Renal cortex interstitium (tissue), 11 donors: ENCODE measurements at regions not wholly inside any gene's neighbourhood (a gene's known extent, or its start where the extent isn't known, plus 50 kb on each side); places are given as distances from the start of the nearest gene placed in this dataset.
"Not testable (repeated sequence)": the region's sequence is repeated elsewhere in the genome, so short reads cannot be mapped to it uniquely, and the experiment has no call there.

Source experiments
- DNase-seq, 11 donors: peaks; one replicate each; pipeline ENCODE4 v3.0.0-alpha.2; 2013; ENCODE audit warnings: low read depth in 9 of 11, low spot score in 4 of 11; ENCODE audit errors: extremely low read depth in 1 of 11

DNA sequence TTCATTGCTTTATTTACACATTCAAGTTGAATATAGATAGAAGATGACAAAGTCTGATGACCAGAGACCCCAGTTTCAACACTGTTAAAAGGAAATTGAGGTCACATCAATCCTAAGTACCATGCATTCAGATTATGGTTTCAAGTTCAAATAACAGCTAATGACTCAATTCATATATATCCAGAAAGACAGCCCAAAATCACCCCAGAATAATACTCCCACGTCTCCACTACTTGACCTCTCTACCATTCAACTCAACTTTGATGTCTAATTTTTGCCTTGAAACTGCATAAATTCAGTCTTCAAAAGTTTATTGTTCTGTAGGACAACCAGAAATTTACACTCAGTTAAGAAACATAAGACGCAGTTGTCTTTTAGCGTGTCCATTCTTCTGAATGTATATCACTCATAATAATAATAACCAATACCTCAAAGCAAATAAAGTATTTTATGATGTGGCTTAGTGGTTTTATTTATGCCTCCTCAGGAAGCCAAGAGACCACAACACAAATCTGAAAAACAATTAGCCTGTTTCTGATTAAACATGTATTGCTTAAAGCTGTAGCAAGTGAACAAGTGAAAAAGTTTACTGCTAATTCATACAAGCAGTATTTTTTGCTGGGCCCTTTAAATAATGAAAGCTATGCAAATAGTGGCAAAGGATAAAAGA lies 569.0 kb downstream of the LTN1 start:
- DNase-seq, result no peak

DNA sequence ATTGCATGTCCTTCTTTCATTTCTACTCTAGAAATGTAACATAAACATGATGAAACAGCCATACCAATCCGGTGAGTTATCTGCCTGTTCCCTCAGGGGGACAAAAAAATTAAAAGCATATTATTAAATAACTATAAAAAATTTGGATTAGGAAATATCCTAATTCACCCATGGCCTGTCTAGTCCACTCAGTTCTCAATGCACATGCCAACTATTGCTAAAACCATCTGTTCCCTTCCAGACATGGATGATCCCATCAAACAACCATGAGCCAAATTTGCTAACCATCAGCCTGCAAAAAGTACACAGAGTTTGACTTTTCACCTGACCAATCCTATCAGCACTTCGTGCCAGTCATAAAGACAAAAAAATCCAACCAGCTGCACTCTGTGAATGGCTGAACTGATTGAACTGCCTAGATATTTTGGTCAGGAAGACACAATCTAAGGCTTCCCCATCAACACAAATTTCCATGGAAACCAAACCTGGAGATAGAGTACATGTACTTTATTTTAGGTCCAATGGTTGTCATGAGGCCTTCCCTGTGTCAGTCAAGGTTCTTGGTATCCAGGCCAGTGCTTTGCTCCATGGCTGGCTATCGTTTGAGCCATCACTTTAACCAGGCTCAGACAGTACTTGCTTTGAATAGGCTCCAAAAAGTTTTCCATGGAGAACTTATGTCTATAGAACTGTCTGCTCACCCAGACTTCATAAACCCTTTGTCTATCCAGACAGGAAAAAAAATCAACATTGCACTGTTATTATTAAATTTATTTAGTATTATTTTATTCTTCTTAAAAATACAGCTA lies 570.8 kb downstream of the LTN1 start:
- no peak for DNase-seq

DNA sequence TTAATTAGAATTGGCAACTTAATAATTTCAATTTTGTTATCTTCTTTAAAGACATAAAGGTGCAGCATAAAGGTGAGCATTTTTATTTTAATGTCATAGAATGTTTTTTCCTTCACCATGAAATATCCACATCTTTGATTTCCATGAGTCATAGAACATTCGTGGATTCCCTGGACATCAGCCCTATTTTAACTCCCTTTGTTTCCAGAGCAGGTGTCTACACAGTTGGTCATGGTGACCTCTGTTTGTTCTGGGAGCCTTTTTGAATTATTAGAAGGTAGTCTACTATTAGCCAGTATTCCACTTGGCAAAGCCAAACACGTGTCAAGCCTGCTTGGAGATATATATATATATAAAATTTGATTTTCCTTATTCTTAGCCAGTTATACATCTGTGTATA lies 572.9 kb downstream of the LTN1 start:
- DNase-seq, result no peak

DNA sequence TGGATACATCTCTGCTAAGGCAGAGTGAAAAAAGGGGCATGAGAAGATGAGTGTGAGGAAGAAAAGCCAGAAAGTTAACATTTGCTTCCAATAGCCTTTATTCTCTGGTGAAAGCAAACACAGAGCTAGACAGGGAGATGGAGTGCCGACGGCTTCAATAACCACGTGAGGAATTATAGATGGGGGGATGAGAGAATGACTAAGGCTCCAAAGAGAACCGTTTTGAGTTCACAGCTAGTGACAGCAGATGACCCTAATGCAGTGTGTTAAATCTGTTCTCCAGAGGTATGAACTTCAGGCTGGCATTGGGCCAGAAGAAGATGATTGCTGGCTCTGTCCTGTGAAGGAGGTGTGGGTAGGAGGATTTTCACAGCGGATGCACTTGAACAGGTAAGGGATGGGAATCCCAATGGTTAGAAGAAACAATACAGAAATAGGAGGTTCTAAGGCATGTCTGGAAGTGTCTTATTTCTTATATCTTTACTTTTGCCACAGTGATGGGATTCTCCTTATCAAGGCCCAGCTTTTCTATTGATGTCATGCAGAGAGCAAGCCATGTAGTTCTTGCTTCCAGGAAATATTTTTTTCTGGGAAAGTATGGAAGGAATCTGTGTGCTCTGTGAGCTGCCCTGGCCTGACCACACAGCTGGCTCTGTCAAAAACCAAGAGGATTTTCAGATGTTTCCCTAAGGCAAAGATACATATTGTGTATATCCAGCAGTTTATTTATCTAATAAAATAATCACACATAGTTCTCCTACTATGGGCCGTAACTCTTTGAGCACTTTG lies 573.8 kb downstream of the LTN1 start:
- peak in 2 of 11 donors; percentile 27 to 46 for DNase-seq

DNA sequence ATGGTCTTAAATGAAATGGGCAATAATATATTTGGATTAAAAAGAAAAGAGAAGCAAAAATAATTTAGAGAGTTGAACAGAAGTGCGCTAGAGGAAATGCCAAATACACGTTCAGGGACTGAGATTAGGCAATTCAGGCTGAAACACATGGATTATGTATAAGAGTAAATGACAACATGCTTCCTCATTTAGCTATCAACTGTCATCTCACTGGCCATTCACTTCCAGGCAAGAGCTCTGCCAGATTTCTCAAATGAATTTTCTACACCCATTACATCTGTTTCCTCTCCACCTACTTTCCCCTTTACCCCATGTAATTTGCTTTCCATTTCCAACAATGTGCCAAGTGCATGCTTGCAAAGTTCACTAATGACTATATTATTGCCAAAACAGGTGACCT lies 582.4 kb downstream of the LTN1 start:
- no peak for DNase-seq

DNA sequence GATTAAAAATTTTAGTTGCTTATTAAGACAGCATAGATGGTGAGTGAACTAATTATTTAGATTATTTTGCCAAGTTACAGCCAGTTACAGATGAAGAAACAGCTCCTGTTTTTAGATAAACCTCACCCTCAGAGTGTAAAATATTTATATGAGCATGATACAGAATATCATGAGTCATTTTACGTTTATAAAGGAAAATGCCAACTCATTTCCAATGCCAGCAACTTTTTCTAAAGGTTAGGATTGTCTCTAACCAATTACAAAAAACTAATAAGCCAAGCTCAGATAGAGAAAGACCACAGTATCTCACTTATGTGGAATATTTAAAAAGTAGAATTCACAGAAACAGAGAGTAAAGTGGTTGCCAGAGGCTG lies 590.1 kb downstream of the LTN1 start:
- no peak for DNase-seq

DNA sequence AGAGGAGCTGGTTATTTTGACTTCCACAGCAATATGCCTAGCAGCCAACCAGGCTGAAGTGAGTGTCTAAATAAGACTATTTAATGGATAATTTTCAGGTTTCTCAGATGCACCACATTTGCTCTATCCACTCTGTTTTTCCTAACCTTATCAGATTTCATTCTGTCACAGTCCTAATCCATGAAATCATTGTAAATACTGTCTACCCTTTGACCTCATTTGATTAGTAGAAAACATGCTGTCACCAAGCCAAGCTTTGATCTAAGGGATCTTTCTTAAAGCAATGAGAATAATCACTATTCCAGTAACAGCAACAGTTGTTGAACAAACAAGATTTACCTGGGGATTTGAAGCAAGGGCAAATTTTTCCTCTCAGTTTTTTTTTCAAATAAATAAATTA lies 595.6 kb downstream of the LTN1 start:
- DNase-seq, result no peak

DNA sequence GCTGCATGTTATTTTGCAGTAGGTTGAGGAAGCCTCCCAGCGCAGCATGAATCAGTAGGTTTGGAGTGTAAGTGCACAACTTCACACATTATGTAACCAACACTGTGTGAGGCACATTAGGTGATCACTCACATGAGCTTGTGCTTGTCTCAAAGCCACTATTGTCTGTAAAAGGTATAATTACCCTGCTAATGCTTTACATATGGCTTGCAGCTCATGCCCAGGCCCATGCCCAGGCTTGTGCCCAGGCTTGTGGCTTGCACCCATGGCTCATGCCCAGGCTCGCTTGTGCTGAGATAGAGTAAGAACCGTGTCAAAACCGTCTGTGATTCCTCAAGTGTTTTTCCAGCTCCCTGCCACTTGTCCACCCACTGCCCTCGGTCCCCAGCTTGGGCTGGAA lies 596.3 kb downstream of the LTN1 start:
- DNase-seq, result no peak

DNA sequence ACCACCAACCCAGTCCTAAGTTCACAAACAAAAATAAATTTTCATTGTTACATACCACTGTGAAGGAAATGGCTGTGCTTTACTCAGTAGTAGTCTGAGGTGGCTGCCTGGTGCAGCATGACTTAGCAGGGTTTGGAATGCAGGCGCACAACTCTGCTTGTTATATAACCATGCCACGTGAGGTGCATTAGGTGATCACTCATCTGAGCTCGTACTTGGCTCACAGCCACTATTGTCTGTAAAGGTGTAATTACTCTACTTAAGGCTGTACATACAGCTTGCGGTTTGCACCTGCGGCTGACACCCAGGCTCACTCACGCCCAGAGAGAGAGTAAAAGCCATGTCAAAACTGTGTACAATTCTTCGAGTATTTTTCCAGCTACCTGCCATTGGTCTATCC lies 599.4 kb downstream of the LTN1 start:
- peak; percentile 18 to 84 (median 36) for DNase-seq

DNA sequence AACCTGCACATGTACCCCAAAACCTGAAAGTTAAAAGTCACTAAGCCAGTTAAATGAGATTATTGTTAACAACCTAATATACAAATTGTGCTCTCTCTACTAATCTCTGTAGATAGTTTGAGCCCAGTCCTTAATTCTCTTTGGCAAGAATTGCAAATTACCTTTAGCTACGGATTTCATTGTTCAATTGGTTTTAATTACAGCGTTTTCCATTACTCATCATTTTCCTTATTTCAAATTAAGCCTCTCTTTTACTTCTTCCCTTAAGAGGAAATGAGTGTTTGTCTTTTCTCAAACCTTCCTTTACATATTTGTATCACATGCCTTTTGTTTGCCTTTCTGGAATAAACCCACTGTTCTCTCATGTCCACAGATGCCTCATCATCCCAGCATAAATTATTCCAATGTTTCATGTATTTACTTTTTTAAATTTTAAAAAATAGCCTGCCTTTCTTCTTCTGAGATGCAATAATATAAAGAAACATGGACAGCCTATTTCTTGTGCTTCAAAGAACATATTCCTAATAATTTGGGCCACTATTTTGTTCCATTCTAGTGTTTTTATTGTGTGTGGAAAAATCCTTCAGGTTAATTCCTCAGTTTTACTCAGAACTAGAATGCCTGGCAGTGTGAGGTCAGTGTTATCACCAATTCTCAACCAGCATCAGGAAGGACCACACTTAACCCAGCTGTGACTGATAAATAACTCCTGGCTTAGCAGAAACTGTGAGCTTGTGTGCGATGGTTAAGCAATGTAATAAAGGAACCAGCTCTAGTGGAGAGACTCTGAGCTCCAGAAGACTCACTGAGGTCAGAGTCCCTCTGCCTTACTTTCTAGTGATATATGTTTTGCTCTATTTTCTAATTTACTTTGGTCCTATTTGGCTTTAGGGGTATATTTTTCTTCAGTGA lies 600.5 kb downstream of the LTN1 start:
- no peak for DNase-seq

DNA sequence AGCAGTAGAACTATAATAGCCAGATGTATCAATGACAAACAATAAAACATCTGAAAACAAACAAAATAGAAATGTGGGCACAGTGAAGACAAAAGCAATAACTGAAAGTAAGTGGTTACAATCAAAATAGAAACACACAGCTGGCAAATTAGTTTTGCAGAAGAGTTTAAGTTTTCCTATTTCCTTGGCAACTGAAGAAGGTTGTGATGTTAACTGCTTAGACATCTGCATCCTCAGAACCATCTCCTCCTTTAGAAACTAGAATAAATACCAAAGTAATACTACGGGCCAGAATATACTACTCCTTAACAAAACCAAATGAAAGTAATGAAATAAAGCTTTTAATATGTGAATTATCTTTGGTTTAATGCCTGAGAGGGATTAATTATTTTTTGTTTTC lies 605.5 kb downstream of the LTN1 start:
- DNase-seq, result no peak

DNA sequence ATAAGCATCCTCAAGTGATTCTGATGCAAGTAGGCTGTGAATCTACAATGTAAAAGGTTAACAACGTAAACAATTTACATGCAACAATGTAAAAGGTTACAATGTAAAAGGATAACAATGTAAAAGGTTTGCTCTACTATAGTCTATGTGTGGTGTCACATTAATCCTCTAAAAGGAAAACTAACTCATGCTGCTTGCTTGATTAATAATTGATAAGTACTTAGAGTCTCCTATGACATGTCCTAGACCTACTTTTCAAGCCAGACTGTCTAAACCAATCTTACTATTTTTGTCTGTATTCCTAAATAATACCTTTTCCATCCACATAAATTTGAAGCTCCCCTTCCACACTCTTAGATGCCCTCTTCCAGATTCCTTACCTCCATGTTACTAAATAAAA lies 606.8 kb downstream of the LTN1 start:
- DNase-seq, result no peak

DNA sequence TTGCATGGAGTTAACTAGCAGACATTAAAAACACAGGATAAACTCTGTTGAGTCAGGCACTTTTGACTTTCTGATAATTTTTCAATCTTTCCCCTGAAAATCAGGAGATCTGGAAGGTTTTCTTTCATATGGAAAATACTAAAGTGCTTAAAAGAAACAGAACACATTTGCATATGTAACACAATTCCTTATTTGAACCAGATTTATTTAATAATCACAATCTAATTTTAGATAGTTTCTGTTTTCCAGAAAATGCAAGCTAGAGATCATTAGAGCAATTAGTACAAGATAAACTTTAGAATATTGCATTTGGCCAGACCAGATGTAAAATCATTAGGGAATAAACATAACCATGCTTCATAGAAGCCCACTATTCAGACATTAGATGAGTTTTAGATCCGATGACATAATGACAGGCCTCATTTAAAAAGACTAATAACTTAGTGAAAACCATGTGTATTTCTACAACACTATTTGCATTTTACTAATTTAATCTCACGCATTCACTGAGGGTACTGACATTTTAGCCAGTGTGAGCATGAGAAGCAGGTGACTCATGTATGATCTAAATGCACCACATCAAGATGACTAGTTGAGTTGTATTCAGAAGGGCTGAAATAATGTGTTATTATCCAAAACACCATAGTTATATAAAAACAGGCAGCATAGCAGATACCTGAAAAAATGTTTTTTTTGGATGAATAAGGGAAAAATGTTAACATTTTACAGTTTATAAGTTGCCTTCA lies 611.5 kb downstream of the LTN1 start:
- DNase-seq, result not testable (repeated sequence)

DNA sequence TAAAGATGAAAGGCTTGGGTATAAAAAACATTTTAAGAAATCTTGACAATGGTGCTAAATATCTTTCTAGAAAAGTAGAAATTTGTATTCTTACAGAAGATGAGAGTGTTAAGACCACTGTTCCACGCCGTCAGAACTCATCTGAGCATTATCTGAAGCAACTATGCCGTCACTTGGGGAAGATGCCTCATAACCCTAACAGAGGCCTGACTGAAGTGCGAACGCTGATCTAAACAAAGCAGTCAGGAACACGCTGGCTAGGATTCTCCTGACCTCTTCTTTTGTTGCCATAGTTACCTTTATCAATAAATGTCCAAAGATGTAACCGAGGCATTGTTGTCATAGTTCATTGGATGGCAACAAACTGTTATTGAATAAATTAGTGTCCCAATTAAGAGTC lies 612.4 kb downstream of the LTN1 start:
- DNase-seq, result no peak

DNA sequence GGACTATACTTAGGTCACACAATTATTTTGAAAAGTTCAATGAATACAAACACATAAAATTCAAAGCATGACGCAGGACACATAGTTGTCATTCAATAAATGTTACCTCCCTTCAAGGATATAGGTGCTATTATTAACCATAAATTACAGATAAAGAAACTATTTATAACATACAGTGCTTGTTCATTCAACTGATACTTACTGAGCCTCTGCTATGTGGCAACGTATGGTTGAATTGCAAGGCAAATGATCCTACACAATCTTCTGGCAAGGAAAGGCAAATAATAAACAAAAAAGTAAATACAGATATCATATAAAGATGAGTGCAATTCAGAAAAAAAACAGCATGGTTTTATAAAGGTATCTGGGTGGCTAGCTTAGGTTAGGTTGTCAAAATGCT lies 614.7 kb downstream of the LTN1 start:
- no peak for DNase-seq

DNA sequence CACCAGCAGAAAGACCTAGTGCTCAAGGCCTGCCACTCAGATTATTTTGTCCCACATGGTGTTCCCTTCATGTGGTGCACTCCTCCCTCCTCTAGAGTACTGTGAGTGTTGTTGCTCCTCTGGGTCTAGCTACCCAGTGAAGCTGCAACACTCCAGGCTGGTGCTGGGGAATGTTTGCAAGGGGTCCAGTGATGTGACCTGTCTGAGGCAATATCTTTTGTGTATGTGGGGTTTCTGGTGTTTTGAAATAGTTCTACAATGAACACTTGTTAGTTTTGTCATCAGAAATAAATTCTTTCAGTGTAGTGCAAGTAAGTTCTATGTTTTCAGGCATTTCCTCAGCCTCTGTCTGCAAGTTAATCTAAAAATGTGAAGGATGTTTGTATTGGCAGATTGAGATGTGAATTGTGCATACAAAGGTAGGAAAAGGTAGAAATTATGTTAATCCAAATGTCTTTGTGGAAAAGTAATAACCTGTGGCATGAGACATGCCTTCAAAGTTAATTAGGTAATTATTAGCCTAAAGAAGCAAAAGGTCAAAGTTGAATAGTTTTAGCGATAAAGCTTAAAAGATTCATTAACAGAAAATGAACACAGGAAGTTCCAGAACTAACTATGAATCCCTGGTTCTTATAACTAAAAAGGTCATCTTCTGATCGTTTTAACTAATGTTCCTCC lies 616.8 kb downstream of the LTN1 start:
- DNase-seq, result no peak

DNA sequence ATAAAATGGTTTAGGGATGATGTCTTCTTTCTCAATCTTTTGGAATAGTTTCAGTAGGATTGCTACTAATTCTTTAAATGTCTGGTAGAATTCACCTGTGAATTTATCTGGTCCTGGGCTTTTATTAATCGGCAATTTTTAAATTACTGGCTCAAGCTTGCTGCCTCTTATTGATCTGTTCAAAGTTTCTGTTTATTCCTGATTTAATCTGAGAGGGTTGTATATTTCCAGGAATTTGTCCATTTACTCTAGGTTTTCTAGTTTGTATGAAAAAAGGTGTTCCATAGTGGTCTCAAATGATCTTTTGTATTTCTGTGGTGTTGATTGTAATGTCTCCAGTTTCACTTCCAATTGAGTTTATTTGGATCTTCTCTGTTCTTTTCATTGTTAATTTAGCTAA lies 617.8 kb downstream of the LTN1 start:
- DNase-seq, result no peak

DNA sequence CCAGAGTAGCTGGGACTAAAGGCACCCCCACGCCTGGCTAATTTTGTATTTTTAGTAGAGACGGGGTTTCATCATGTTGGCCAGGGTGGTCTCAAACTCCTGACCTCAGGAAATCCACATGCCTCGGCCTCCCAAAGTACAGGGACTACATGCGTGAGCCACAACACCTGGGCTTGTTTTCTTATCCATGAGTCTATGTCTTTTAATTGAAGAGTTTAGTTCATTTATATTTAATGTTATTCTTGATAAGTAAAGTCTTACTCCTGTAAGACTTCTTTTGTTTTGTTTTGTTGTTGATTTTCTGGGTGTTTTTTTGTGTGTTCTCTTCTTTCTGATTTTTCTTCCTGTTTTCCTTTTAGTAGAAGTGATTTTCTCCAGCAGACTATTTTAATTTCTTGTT lies 621.0 kb downstream of the LTN1 start:
- no peak for DNase-seq
